GM19397 (cell line): ENCODE measurements at regions not wholly inside any gene's neighbourhood (a gene's known extent, or its start where the extent isn't known, plus 50 kb on each side); places are given as distances from the start of the nearest gene placed in this dataset.

ENCODE experiments used
- ATAC-seq: cut with Tn5 transposase; IDR thresholded peaks from one replicate; pipeline ENCODE4 v1.9.1; 2021; ENCODE audit warnings: mild to moderate bottlenecking, moderate library complexity; ENCODE audit not compliant: unreplicated experiment

GRCh38 chr22:48452766-48453165, 1374.9 kb downstream of the BRD1 start:
- ATAC-seq = no peak

- ATAC-seq = no peak
These were observed 1375.8 kb downstream of the BRD1 start for GRCh38 chr22:48451891-48452290.

- no peak for ATAC-seq
These were observed 1377.4 kb downstream of the BRD1 start for GRCh38 chr22:48450188-48450825.

- ATAC-seq = no peak
These were observed 1378.0 kb downstream of the BRD1 start for GRCh38 chr22:48449466-48450187.

- no peak for ATAC-seq
These were observed 1378.9 kb downstream of the BRD1 start for GRCh38 chr22:48448821-48449220.

GRCh38 chr22:48445113-48445827, 1382.4 kb downstream of the BRD1 start:
- ATAC-seq = no peak

DNA sequence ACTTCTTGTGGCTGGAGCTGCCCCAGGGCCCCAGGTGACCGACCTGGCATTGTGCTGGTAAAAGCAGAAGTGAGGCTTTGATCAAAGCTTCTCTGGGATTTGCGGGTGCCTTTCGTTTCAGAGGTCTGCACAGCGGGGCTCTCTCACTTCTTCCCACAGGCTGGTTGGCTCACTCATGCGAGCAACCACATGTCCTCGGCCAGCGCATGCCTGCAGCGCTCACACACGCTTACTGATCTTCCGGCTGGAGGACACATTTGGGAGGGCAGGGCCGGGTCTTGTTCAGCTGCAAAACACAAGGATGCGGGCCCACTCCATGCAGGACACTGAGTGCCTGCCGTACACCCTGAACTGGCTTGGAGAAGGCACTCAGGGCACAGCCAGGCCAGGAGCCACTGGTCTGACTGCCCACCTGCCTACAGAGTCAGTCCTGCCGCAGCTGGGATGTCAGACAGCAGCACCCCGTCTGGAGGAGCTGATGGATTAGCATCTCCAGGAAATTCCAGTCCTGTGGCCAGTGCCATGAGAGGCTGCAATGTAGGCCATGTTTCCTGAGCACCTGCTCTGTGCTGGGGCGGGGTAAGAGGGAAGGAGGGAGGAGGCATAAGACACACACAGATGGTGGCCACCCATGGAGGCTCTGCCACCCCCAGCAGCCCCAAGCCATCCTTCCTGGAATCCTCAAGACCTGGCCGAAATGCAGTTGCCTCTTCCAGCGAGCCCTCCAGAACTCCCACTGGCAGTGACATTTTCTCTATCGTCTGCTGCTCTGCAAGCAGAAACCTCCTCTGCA, 1383.2 kb downstream of the BRD1 start:
- peak; percentile 72 for ATAC-seq

DNA sequence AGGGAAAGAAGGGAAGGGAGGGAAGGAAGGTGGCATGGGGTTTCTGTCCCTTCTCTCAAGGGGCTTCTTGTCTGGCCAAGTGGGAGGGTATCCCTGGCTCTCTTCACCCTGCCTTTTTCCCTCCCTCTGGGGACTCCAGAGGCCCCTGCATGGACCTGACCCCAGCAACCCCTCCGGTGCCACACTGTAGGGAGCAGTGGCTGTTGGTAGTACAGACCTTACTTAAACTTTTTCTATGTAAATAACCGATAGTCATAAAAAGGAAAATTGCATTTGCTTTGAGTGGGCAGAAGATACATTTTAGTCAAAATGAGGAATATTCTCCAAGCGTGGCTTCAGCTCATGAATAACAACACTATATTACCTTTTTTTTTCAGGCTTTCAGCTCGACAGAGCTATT, 1384.0 kb downstream of the BRD1 start:
- ATAC-seq = no peak

GRCh38 chr22:48442663-48443062, 1385.0 kb downstream of the BRD1 start:
- ATAC-seq = no peak

DNA sequence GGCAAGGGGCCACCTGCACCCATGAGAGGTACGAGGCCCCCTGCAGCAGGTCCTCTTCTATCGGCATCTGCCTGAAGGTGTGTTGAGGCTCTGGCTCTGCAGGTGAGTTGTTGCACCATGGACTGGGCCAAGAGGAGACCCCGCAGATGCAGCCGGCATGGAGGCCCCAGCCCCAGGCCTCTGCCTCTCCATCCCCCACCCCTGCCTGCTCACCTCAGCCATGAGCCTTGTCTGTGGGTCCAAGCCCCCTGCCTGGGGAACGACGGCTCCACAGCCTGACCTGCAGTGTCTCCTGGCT, 1386.2 kb downstream of the BRD1 start:
- no peak for ATAC-seq

GRCh38 chr22:48440673-48441552, 1386.8 kb downstream of the BRD1 start:
- ATAC-seq = no peak

GRCh38 chr22:48440176-48440575, 1387.5 kb downstream of the BRD1 start:
- ATAC-seq = no peak

- no peak for ATAC-seq
These were observed 1388.0 kb downstream of the BRD1 start for GRCh38 chr22:48439560-48440135.

- ATAC-seq = no peak
These were observed 1388.7 kb downstream of the BRD1 start for GRCh38 chr22:48438800-48439559.

DNA sequence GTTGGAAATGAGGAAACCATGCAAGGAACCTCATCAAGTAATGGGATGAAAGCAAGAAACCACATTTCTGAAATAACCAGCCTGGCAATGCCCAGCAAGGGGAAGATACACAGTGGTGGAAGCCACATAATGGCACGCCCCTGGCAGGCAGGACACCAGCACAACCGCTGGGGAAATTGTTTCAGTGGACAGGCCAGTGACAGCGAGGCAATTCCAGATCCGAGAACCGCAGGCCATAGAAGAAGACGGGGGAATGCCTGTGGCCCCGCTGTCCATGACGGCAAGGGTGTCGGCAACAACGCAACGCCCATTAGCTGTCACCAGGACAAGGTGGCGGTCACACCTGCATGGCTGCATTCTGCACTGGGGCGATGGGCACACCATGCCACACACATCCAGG, 1389.6 kb downstream of the BRD1 start:
- ATAC-seq = no peak

- ATAC-seq = no peak
These were observed 1391.3 kb downstream of the BRD1 start for GRCh38 chr22:48436201-48436931.

GRCh38 chr22:48434868-48435250, 1392.8 kb downstream of the BRD1 start:
- ATAC-seq = no peak

GRCh38 chr22:48434156-48434867, 1393.4 kb downstream of the BRD1 start:
- ATAC-seq = no peak
